ENCODE measurements at regions not wholly inside any gene's neighbourhood (a gene's known extent, or its start where the extent isn't known, plus 50 kb on each side); places are given as distances from the start of the nearest gene placed in this dataset.
A peak's percentile ranks its signal among the peaks of the same experiment; 100 is the strongest.

DNA sequence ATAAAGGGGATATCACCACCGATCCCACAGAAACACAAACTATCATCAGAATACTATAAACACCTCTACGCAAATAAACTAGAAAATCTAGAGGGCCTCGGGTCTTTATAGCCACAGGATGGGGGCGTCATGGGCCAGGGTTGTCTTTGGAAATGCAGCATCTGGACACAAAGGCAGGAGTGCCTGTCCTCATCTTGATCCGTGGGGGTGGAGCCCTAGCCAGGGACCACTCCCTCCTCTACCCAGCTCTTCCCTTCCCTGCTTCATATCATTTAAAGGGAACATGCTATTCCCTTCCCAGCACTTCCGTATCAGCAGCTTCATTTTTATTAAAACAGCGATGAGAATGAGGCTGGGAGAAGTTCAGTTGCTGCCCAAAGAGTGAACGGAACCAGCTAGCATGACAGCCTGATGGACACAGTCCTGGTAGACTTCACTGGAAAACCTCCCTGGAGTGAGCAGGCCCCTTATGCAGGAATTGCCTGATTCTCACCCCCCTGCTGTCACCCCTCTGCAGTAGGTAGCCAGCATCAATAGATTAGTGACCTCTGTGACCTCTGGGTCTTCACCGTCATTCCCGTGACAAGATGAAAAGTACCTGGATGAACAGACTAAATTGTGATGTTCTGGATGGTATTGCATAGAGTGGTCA lies 251.4 kb upstream of the RGS6 start:
- DNase-seq = no peak
- no peak for TF ChIP-seq POLR2AphosphoS5 (IDR thresholded peaks at IDR 0.05)
- no peak for TF ChIP-seq POLR2A (IDR thresholded peaks at IDR 0.05)
- TF ChIP-seq, protein P1, sequence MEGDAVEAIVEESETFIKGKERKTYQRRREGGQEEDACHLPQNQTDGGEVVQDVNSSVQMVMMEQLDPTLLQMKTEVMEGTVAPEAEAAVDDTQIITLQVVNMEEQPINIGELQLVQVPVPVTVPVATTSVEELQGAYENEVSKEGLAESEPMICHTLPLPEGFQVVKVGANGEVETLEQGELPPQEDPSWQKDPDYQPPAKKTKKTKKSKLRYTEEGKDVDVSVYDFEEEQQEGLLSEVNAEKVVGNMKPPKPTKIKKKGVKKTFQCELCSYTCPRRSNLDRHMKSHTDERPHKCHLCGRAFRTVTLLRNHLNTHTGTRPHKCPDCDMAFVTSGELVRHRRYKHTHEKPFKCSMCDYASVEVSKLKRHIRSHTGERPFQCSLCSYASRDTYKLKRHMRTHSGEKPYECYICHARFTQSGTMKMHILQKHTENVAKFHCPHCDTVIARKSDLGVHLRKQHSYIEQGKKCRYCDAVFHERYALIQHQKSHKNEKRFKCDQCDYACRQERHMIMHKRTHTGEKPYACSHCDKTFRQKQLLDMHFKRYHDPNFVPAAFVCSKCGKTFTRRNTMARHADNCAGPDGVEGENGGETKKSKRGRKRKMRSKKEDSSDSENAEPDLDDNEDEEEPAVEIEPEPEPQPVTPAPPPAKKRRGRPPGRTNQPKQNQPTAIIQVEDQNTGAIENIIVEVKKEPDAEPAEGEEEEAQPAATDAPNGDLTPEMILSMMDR (IDR thresholded peaks at IDR 0.05) = no peak
- no peak for TF ChIP-seq EP300 (IDR thresholded peaks at IDR 0.05)
- intact Hi-C loops (cut with DNase I) = no loop called here
- peak overlapping the region in 2 of 4 donors; percentile 53 to 84 for H3K27ac ChIP-seq
- no peak overlapping the region for H3K4me3 ChIP-seq
- WGBS, 2 donors = 90 to 93% methylated on average over 10 of the region's 10 CpGs
- H3K27me3 ChIP-seq = no peaks in the 10 kb centered on the region
- peaks cover 0 to 5% (median 0%) of the 10 kb centered on the region in 4 donors for H3K36me3 ChIP-seq
- peaks cover 0 to 17% (median 13%) of the 10 kb centered on the region in 4 donors for H3K4me1 ChIP-seq
- H3K9me3 ChIP-seq = peaks cover 0 to 2% (median 0%) of the 10 kb centered on the region in 4 donors

DNA sequence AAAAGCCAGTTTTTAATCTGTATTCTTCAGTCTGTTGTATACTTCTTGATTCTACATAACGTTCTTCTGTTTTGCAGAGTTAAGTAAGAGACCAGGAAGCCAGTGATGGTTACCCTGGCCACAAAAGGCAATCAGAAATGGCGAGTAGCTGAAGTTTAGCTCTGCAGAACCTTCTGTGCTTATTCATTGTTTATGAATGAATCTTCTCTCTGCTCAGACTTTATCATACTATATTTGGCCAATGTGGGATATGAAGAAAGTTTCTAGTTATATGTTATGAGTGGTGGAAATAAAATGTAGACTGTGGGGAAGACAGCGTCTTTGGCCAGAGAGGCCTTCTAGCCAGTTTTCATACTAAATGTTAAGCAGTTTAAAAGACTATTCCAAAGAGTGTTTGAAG lies 249.9 kb upstream of the RGS6 start:
- Histone ChIP-seq H3K4me3 (no peak overlapping the region), H3K36me3 (peaks cover 0 to 5% (median 0%) of the 10 kb centered on the region in 4 donors), H3K9me3 (peaks cover 0 to 2% (median 0%) of the 10 kb centered on the region in 4 donors), H3K4me1 (peaks cover 0 to 30% (median 23%) of the 10 kb centered on the region in 4 donors), H3K27ac (peak overlapping the region in 3 of 4 donors; percentile 53 to 84 (median 54)), H3K27me3 (no peaks in the 10 kb centered on the region)
- no peak for DNase-seq
- intact Hi-C loops (cut with DNase I) = no loop called here
- TF ChIP-seq POLR2AphosphoS5 (IDR thresholded peaks at IDR 0.05) (peak in 1 of 4 donors; percentile 32), POLR2A (IDR thresholded peaks at IDR 0.05) (no peak)
- 84 to 93% methylated on average over 3 of the region's 3 CpGs for WGBS, 2 donors

DNA sequence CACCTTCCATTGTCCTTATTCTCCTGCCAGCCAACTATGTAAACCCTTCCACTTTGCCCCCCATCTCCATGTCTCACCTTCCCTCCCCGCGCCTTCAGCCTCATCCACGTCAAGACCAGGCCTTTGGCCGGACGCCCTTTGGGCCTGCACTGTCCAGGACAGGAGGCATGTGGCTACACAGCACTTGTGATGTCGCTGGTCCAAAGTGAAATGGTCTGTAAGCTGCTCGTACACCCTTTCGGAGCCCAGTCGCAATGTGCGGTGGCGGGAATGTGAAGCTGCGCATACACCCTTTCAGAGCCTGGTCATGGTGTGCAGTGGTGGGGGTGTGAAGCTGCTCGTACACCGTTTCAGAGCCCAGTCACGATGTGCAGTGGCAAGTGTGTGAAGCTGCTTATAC lies 247.9 kb upstream of the RGS6 start:
- Histone ChIP-seq H3K36me3 (peaks cover 0 to 5% (median 0%) of the 10 kb centered on the region in 4 donors), H3K4me1 (peaks cover 0 to 46% (median 38%) of the 10 kb centered on the region in 4 donors), H3K27me3 (no peaks in the 10 kb centered on the region), H3K9me3 (no peaks in the 10 kb centered on the region), H3K27ac (peak overlapping the region in 1 of 4 donors; percentile 84), H3K4me3 (no peak overlapping the region)
- WGBS, 2 donors = 98% methylated on average over 15 of the region's 15 CpGs
- DNase-seq = no peak
- intact Hi-C loops (cut with DNase I) = no loop called here
- TF ChIP-seq, protein P1 (IDR thresholded peaks at IDR 0.05) = no peak
- TF ChIP-seq EP300 (IDR thresholded peaks at IDR 0.05) (no peak), POLR2A (IDR thresholded peaks at IDR 0.05) (no peak), POLR2AphosphoS5 (IDR thresholded peaks at IDR 0.05) (no peak)

DNA sequence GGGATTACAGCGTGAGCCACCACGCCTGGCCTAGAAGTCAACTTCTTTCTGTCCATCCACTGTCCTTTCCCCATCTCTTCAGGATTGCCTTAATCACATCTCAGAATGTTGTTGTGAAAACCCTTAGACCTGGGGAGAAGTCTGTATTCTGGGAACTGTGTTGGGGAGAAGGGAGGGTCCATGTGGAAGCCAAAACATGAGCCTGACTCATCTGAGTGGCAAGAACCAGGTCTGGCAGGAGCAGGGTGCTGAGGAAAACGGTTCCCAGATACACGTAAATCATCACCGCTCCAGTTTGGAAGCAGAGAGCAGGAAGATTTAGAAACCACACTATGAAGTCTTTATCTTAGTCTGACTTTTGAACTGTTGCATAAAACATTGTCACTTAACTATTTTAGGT lies 245.6 kb upstream of the RGS6 start:
- WGBS, 2 donors = 84 to 89% methylated on average over 5 of the region's 5 CpGs
- Histone ChIP-seq H3K9me3 (no peaks in the 10 kb centered on the region), H3K27me3 (no peaks in the 10 kb centered on the region), H3K4me1 (peaks cover 0 to 54% (median 35%) of the 10 kb centered on the region in 4 donors), H3K27ac (peak overlapping the region; percentile 44 to 81 (median 71)), H3K36me3 (peaks cover 0 to 5% (median 0%) of the 10 kb centered on the region in 4 donors), H3K4me3 (no peak overlapping the region)
- DNase-seq = peak; percentile 78
- TF ChIP-seq POLR2A (IDR thresholded peaks at IDR 0.05) = no peak
- peak in 3 of 4 donors; percentile 19 to 55 (median 48) for TF ChIP-seq POLR2AphosphoS5 (IDR thresholded peaks at IDR 0.05)
- intact Hi-C loops (cut with DNase I) = loop anchor here (2.0 kb wide), 1 partner anchor 366 kb away; the partner anchor contains the start of gene SIPA1L1

DNA sequence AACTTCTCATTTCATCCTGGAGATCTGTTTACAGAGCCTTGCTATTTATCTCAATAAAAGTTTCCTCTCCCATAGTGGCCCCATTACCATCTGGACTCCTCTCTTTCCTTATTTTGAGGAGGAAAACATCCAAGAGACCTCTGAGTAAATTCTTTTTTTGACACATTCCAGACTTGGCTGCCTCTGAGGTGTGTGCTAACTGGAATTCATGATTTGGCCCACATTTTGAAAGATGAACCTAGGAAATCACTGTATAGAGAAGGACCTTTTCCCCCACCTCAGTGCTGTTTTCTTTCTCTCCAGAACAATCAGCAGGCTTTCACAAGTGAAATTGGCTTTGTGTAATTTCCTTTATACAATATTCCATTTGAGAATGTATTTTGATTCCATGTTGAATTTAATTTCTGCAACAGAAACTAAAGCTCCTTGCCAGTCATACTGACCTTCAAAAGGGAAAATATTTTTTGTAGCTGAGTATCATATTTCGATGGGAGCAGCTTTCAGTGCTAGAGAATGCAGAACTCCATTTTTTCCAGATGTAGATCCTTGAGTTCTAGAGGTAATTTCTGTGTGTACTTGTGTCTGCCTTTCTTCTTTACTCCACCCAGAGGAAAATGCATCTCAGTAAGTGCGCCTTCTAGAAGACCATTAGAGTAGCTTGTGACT lies 244.9 kb upstream of the RGS6 start:
- peaks cover 0 to 51% (median 29%) of the 10 kb centered on the region in 4 donors for H3K4me1 ChIP-seq
- peaks cover 0 to 5% (median 0%) of the 10 kb centered on the region in 4 donors for H3K36me3 ChIP-seq
- peak overlapping the region; percentile 36 to 81 (median 71) for H3K27ac ChIP-seq
- DNase-seq = no peak
- no peaks in the 10 kb centered on the region for H3K9me3 ChIP-seq
- no peak overlapping the region for H3K4me3 ChIP-seq
- intact Hi-C loops (cut with DNase I) = loop anchor here (2.0 kb wide), 1 partner anchor 366 kb away; the partner anchor contains the start of gene SIPA1L1
- TF ChIP-seq POLR2A (IDR thresholded peaks at IDR 0.05) (no peak), EP300 (IDR thresholded peaks at IDR 0.05) (no peak), POLR2AphosphoS5 (IDR thresholded peaks at IDR 0.05) (no peak)
- TF ChIP-seq, protein P1 (IDR thresholded peaks at IDR 0.05) = no peak
- 87 to 91% methylated on average over 2 of the region's 2 CpGs for WGBS, 2 donors
- H3K27me3 ChIP-seq = no peaks in the 10 kb centered on the region

Data from sigmoid colon (tissue), 6 donors.